GM23338 (cell line): ENCODE measurements at regions not wholly inside any gene's neighbourhood (a gene's known extent, or its start where the extent isn't known, plus 50 kb on each side); places are given as distances from the start of the nearest gene placed in this dataset.
A peak's percentile ranks its signal among the peaks of the same experiment; 100 is the strongest.

Source experiments
- ATAC-seq: fragments of 200-7000 bp; cut with Tn5 transposase; 3 replicates; pipeline ENCODE4 v1.9.1; 2020
- DNase-seq: peaks from one replicate; pipeline ENCODE4 v3.0.0-alpha.2; 2015; ENCODE audit warnings: low spot score
- H2AFZ ChIP-seq: fragments of 200-600 bp; sonication (generic); 2 replicates; pipeline ENCODE4 v1.8.0; 2016; ENCODE audit warnings: antibody characterized with exemption, mild to moderate bottlenecking, moderate library complexity
- H3F3A ChIP-seq: fragments of 200-600 bp; sonication (generic); replicated peaks from 2 replicates; pipeline ENCODE4 v1.8.0; 2017; ENCODE audit warnings: antibody characterized with exemption, mixed run types, low read depth
- H3K27ac ChIP-seq: fragments of 200-600 bp; sonication (generic); 2 replicates; pipeline ENCODE4 v1.6.1; 2016; ENCODE audit warnings: low read depth
- H3K27me3 ChIP-seq: fragments of 200-600 bp; sonication (generic); 2 replicates; pipeline ENCODE4 v1.8.0; 2016; ENCODE audit warnings: mild to moderate bottlenecking, mixed run types, moderate library complexity; ENCODE audit not compliant: insufficient read depth
- H3K36me3 ChIP-seq: fragments of 200-600 bp; sonication (generic); 2 replicates; pipeline ENCODE4 v1.8.0; 2016; ENCODE audit warnings: mild to moderate bottlenecking; ENCODE audit not compliant: insufficient read depth
- H3K4me1 ChIP-seq: fragments of 200-600 bp; sonication (generic); 2 replicates; pipeline ENCODE4 v1.8.0; 2016; ENCODE audit warnings: mild to moderate bottlenecking, moderate library complexity; ENCODE audit not compliant: insufficient read depth
- H3K4me2 ChIP-seq: fragments of 200-600 bp; sonication (generic); 2 replicates; pipeline ENCODE4 v1.7.1; 2017; ENCODE audit warnings: mixed run types
- H3K4me3 ChIP-seq: fragments of 200-600 bp; sonication (generic); 2 replicates; pipeline ENCODE4 v1.6.1; 2016; ENCODE audit warnings: mixed run types
- H3K79me2 ChIP-seq: fragments of 200-600 bp; sonication (generic); replicated peaks from 2 replicates; pipeline ENCODE4 v1.8.0; 2017; ENCODE audit warnings: mild to moderate bottlenecking; ENCODE audit not compliant: insufficient read depth
- H3K9me2 ChIP-seq: fragments of 200-600 bp; sonication (generic); 2 replicates; pipeline ENCODE4 v1.8.0; 2017; ENCODE audit not compliant: insufficient read depth
- H4K20me1 ChIP-seq: fragments of 200-600 bp; sonication (generic); replicated peaks from 2 replicates; pipeline ENCODE4 v1.8.0; 2017; ENCODE audit warnings: mild to moderate bottlenecking; ENCODE audit not compliant: insufficient read depth
- H3K27ac Mint-ChIP-seq: 2 replicates; pipeline ENCODE4 v1.8.0; 2020; ENCODE audit warnings: inconsistent platforms, mild to moderate bottlenecking, moderate library complexity, mixed read lengths
- H3K27me3 Mint-ChIP-seq: 3 replicates; pipeline ENCODE4 v1.8.0; 2022; ENCODE audit warnings: low read depth, mild to moderate bottlenecking, moderate library complexity, mixed read lengths, inconsistent platforms; ENCODE audit not compliant: insufficient read depth, poor library complexity
- H3K36me3 Mint-ChIP-seq: 3 replicates; pipeline ENCODE4 v1.8.0; 2021; ENCODE audit warnings: low read depth, mild to moderate bottlenecking, inconsistent platforms, moderate library complexity, mixed read lengths
- H3K4me1 Mint-ChIP-seq: 3 replicates; pipeline ENCODE4 v1.8.0; 2020; ENCODE audit warnings: mild to moderate bottlenecking, inconsistent platforms, mixed read lengths
- H3K4me3 Mint-ChIP-seq: 3 replicates; pipeline ENCODE4 v1.8.0; 2021; ENCODE audit warnings: moderate library complexity, mild to moderate bottlenecking, inconsistent platforms, mixed read lengths
- H3K9me3 Mint-ChIP-seq: 3 replicates; pipeline ENCODE4 v1.8.0; 2020; ENCODE audit warnings: moderate library complexity, mild to moderate bottlenecking, inconsistent platforms, mixed read lengths
- EZH2 ChIP-seq: fragments of 200-600 bp; sonication (generic); IDR thresholded peaks from one replicate; pipeline ENCODE4 v1.8.0; 2017; ENCODE audit warnings: antibody characterized with exemption, mild to moderate bottlenecking, low read depth; ENCODE audit not compliant: unreplicated experiment
- JUNB ChIP-seq: IDR thresholded peaks from one replicate; pipeline ENCODE4 v1.6.1; 2016; ENCODE audit warnings: antibody characterized with exemption; ENCODE audit not compliant: unreplicated experiment
- POLR2AphosphoS5 ChIP-seq: IDR thresholded peaks from 2 replicates; pipeline ENCODE4 v1.6.1; 2016; ENCODE audit warnings: antibody characterized with exemption, low read depth
- STAT1 ChIP-seq: IDR thresholded peaks from one replicate; pipeline ENCODE4 v1.6.1; 2016; ENCODE audit warnings: antibody characterized with exemption; ENCODE audit not compliant: unreplicated experiment
- ZNF114 ChIP-seq: fragments of 250-450 bp; sonication (Bioruptor Pico); IDR thresholded peaks from 2 replicates; pipeline ENCODE4 v1.5.0; 2020; ENCODE audit warnings: mild to moderate bottlenecking, moderate library complexity
- ZNF331 ChIP-seq: fragments of 250-450 bp; sonication (Bioruptor Pico); IDR thresholded peaks from 2 replicates; pipeline ENCODE4 v1.5.0; 2020; ENCODE audit warnings: low read depth, mild to moderate bottlenecking, moderate library complexity
- TF ChIP-seq, protein P1 (sequence below): fragments of 250-450 bp; sonication (Bioruptor Pico); IDR thresholded peaks from 2 replicates; pipeline ENCODE4 v1.5.0; 2020; ENCODE audit warnings: mild to moderate bottlenecking, moderate library complexity
- TF ChIP-seq, protein P2 (sequence below): IDR thresholded peaks from 2 replicates; pipeline ENCODE4 v1.6.1; 2016; ENCODE audit warnings: antibody characterized with exemption
- TF ChIP-seq, protein P3 (sequence below), 2 experiments: fragments of 200-600 bp in 1 of 2; sonication (generic) in 1 of 2; conservative IDR thresholded peaks; 2 replicates each; pipeline versions ENCODE4 v1.5.1 to v1.6.1; 2016 to 2017; ENCODE audit warnings: antibody characterized with exemption in 2 of 2, low read depth in 2 of 2, mild to moderate bottlenecking in 2 of 2, moderate library complexity in 1 of 2

DNA sequence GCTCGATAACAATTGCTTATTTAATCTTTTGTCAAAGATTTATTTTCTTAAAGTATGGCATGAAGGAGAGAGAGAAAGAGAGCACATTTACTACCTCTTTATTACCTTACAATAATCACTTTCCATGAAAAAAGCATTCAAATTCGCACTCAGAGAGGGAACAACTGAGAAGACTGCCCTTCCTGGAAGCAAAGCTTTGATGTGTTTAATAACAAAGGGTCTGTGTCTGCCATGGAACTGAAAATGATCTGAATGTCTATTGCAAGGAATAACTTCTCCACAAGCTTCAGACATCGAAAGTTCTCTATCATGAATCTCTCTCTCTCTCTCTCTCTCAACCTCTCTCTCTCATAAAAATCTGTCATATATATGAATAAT, 308.9 kb downstream of the HDGFL1 start (continued):
- TF ChIP-seq, protein P1, sequence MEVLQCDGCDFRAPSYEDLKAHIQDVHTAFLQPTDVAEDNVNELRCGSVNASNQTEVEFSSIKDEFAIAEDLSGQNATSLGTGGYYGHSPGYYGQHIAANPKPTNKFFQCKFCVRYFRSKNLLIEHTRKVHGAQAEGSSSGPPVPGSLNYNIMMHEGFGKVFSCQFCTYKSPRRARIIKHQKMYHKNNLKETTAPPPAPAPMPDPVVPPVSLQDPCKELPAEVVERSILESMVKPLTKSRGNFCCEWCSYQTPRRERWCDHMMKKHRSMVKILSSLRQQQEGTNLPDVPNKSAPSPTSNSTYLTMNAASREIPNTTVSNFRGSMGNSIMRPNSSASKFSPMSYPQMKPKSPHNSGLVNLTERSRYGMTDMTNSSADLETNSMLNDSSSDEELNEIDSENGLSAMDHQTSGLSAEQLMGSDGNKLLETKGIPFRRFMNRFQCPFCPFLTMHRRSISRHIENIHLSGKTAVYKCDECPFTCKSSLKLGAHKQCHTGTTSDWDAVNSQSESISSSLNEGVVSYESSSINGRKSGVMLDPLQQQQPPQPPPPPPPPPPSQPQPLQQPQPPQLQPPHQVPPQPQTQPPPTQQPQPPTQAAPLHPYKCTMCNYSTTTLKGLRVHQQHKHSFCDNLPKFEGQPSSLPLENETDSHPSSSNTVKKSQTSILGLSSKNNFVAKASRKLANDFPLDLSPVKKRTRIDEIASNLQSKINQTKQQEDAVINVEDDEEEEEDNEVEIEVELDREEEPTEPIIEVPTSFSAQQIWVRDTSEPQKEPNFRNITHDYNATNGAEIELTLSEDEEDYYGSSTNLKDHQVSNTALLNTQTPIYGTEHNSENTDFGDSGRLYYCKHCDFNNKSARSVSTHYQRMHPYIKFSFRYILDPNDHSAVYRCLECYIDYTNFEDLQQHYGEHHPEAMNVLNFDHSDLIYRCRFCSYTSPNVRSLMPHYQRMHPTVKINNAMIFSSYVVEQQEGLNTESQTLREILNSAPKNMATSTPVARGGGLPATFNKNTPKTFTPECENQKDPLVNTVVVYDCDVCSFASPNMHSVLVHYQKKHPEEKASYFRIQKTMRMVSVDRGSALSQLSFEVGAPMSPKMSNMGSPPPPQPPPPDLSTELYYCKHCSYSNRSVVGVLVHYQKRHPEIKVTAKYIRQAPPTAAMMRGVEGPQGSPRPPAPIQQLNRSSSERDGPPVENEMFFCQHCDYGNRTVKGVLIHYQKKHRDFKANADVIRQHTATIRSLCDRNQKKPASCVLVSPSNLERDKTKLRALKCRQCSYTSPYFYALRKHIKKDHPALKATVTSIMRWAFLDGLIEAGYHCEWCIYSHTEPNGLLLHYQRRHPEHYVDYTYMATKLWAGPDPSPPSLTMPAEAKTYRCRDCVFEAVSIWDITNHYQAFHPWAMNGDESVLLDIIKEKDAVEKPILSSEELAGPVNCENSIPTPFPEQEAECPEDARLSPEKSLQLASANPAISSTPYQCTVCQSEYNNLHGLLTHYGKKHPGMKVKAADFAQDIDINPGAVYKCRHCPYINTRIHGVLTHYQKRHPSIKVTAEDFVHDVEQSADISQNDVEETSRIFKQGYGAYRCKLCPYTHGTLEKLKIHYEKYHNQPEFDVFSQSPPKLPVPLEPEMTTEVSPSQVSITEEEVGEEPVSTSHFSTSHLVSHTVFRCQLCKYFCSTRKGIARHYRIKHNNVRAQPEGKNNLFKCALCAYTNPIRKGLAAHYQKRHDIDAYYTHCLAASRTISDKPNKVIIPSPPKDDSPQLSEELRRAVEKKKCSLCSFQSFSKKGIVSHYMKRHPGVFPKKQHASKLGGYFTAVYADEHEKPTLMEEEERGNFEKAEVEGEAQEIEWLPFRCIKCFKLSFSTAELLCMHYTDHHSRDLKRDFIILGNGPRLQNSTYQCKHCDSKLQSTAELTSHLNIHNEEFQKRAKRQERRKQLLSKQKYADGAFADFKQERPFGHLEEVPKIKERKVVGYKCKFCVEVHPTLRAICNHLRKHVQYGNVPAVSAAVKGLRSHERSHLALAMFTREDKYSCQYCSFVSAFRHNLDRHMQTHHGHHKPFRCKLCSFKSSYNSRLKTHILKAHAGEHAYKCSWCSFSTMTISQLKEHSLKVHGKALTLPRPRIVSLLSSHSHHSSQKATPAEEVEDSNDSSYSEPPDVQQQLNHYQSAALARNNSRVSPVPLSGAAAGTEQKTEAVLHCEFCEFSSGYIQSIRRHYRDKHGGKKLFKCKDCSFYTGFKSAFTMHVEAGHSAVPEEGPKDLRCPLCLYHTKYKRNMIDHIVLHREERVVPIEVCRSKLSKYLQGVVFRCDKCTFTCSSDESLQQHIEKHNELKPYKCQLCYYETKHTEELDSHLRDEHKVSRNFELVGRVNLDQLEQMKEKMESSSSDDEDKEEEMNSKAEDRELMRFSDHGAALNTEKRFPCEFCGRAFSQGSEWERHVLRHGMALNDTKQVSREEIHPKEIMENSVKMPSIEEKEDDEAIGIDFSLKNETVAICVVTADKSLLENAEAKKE (CRISPR knock-in tag): peak; percentile 88
- TF ChIP-seq EZH2 (no peak), JUNB (no peak)

DNA sequence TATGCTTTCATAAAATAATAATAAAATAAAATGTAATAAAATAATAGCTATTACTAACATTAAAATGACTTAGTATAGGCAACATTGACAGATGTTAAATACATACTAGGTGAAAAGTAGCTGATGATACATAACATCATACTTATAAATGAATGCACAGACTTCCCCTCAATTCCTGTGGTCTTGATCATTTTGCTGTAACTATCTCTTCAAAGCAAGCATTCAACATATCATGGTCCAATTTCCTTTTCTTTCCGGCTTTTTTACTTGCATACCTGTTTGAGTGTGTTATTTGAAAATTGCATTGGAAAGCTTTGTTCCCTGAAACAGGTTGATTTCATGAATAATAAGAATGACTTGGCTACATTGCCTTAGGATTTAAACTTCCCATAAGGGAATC, 309.3 kb downstream of the HDGFL1 start:
- no peaks in the 10 kb centered on the region for H3K36me3 ChIP-seq
- H3F3A ChIP-seq: no peaks in the 10 kb centered on the region; the same call in 1 of the 2 replicates
- Mint-ChIP-seq H3K27me3 (peaks cover 2% of the 10 kb centered on the region), H3K4me3 (no peak overlapping the region), H3K9me3 (peaks cover 8% of the 10 kb centered on the region), H3K36me3 (peaks cover 20% of the 10 kb centered on the region), H3K27ac (peak overlapping the region; percentile 56; the same call in 1 of the 2 replicates), H3K4me1 (peaks cover 49% of the 10 kb centered on the region)
- ATAC-seq (no peak), DNase-seq (no peak)
- peak overlapping the region; percentile 90 for H3K27ac ChIP-seq
- H3K4me1 ChIP-seq: peaks cover 28% of the 10 kb centered on the region
- H3K4me2 ChIP-seq: peak overlapping the region; percentile 31; the same call in 1 of the 2 replicates
- no peaks in the 10 kb centered on the region for H3K9me2 ChIP-seq
- H3K27me3 ChIP-seq: no peaks in the 10 kb centered on the region
- H3K79me2 ChIP-seq: no peaks in the 10 kb centered on the region
- H4K20me1 ChIP-seq: no peaks in the 10 kb centered on the region
- H2AFZ ChIP-seq: no peak overlapping the region
- no peak overlapping the region for H3K4me3 ChIP-seq
- TF ChIP-seq, protein P2, sequence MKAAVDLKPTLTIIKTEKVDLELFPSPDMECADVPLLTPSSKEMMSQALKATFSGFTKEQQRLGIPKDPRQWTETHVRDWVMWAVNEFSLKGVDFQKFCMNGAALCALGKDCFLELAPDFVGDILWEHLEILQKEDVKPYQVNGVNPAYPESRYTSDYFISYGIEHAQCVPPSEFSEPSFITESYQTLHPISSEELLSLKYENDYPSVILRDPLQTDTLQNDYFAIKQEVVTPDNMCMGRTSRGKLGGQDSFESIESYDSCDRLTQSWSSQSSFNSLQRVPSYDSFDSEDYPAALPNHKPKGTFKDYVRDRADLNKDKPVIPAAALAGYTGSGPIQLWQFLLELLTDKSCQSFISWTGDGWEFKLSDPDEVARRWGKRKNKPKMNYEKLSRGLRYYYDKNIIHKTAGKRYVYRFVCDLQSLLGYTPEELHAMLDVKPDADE: no peak
- TF ChIP-seq STAT1: no peak
- no peak for TF ChIP-seq EZH2
- no peak for TF ChIP-seq JUNB
- TF ChIP-seq POLR2AphosphoS5: no peak
- no peak for TF ChIP-seq ZNF114 (CRISPR knock-in tag)
- TF ChIP-seq ZNF331 (CRISPR knock-in tag): no peak
- TF ChIP-seq, protein P3, sequence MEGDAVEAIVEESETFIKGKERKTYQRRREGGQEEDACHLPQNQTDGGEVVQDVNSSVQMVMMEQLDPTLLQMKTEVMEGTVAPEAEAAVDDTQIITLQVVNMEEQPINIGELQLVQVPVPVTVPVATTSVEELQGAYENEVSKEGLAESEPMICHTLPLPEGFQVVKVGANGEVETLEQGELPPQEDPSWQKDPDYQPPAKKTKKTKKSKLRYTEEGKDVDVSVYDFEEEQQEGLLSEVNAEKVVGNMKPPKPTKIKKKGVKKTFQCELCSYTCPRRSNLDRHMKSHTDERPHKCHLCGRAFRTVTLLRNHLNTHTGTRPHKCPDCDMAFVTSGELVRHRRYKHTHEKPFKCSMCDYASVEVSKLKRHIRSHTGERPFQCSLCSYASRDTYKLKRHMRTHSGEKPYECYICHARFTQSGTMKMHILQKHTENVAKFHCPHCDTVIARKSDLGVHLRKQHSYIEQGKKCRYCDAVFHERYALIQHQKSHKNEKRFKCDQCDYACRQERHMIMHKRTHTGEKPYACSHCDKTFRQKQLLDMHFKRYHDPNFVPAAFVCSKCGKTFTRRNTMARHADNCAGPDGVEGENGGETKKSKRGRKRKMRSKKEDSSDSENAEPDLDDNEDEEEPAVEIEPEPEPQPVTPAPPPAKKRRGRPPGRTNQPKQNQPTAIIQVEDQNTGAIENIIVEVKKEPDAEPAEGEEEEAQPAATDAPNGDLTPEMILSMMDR (conservative IDR thresholded peaks at IDR 0.05; ENCODE audit: low read depth in 2 of 2): no peak
